Ecto neural progenitor cell (in vitro differentiated cells): ENCODE measurements at regions not wholly inside any gene's neighbourhood (a gene's known extent, or its start where the extent isn't known, plus 50 kb on each side); places are given as distances from the start of the nearest gene placed in this dataset.

Source experiments
- DNase-seq: peaks from one replicate; pipeline ENCODE4 v3.0.0-alpha.2; 2018; ENCODE audit warnings: low spot score

GRCh38 chr2:236717120-236717519, 147.5 kb downstream of the ACKR3 start:
- DNase-seq: no peak

- DNase-seq: no peak
Observed at GRCh38 chr2:236717729-236718128, 148.1 kb downstream of the ACKR3 start.

- DNase-seq: no peak
Observed at GRCh38 chr2:236718207-236718992, 148.8 kb downstream of the ACKR3 start.

GRCh38 chr2:236719192-236719635, 149.6 kb downstream of the ACKR3 start:
- no peak for DNase-seq

GRCh38 chr2:236720974-236721540, 151.4 kb downstream of the ACKR3 start:
- no peak for DNase-seq

- no peak for DNase-seq
Observed at GRCh38 chr2:236724200-236724599, 154.6 kb downstream of the ACKR3 start.

GRCh38 chr2:236726701-236727450, 157.3 kb downstream of the ACKR3 start:
- DNase-seq: no peak

GRCh38 chr2:236728916-236729670, 159.5 kb downstream of the ACKR3 start:
- DNase-seq: no peak

GRCh38 chr2:236730393-236730792, 160.8 kb downstream of the ACKR3 start:
- DNase-seq: no peak

- DNase-seq: no peak
Observed at GRCh38 chr2:236731767-236732580, 162.3 kb downstream of the ACKR3 start.

- no peak for DNase-seq
Observed at GRCh38 chr2:236733156-236733555, 163.5 kb downstream of the ACKR3 start.

- DNase-seq: no peak
Observed at GRCh38 chr2:236735825-236736238, 166.2 kb downstream of the ACKR3 start.

- DNase-seq: no peak
Observed at GRCh38 chr2:236738030-236738429, 168.4 kb downstream of the ACKR3 start.

GRCh38 chr2:236738896-236739295, 169.3 kb downstream of the ACKR3 start:
- no peak for DNase-seq

- no peak for DNase-seq
Observed at GRCh38 chr2:236739663-236740062, 170.0 kb downstream of the ACKR3 start.

GRCh38 chr2:236740506-236740905, 170.9 kb downstream of the ACKR3 start:
- no peak for DNase-seq

GRCh38 chr2:236743039-236743920, 173.7 kb downstream of the ACKR3 start:
- no peak for DNase-seq

GRCh38 chr2:236743921-236744280, 174.3 kb downstream of the ACKR3 start:
- DNase-seq: no peak

GRCh38 chr2:236744281-236744705, 174.7 kb downstream of the ACKR3 start:
- DNase-seq: no peak

GRCh38 chr2:236744716-236745115, 175.1 kb downstream of the ACKR3 start:
- DNase-seq: no peak
